GM11168 (cell line): ENCODE measurements at regions not wholly inside any gene's neighbourhood (a gene's known extent, or its start where the extent isn't known, plus 50 kb on each side); places are given as distances from the start of the nearest gene placed in this dataset.

Experiments used
- in situ Hi-C: fragments of 300-500 bp; cut with MboI; formaldehyde crosslinking; loops from one replicate; pipeline ENCODE4 v1.12.0; 2022; ENCODE audit warnings: low sequenced_read_pairs; ENCODE audit not compliant: unreplicated experiment

- in situ Hi-C loops: no loop called here
Observed at GRCh38 chr22:49575703-49576081, 252.0 kb downstream of the BRD1 start.

DNA sequence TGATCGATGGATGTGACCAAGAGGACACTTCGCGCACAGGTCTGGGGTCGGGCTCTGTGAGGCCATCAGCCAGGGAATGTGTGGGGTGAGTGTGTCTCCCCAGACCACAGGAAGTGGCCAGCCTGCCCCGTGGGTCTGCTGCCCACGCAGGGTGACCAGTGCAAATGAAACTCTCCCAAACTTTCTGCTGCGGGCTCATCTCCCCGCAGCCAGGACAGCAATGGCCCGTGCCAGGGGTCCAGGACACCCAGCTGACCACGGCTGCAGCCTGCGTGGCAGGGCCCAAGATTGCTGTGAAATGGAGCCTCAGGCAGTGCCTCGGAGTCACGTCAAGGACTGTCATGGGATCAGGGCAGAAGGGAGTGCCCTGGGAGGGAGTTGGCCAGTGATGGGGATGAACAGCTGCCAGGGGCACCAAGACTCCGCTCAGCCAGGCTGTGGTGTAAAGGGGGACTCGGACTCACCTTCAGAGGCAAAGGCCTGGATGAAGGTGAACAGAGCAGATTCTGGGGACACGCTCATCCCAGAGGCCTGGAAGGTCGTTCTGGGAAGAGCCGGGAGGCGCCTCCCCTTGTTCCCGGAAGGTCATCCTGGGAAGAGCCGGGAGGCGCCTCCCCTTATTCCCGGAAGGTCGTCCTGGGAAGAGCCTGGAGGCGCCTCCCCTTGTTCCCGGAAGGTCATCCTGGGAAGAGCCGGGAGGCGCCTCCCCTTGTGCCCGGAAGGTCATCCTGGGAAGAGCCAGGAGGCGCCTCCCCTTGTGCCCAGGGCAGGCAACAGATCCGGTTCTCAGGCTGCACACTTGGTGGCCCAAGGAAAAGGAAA lies 252.6 kb downstream of the BRD1 start:
- in situ Hi-C loops: no loop called here

DNA sequence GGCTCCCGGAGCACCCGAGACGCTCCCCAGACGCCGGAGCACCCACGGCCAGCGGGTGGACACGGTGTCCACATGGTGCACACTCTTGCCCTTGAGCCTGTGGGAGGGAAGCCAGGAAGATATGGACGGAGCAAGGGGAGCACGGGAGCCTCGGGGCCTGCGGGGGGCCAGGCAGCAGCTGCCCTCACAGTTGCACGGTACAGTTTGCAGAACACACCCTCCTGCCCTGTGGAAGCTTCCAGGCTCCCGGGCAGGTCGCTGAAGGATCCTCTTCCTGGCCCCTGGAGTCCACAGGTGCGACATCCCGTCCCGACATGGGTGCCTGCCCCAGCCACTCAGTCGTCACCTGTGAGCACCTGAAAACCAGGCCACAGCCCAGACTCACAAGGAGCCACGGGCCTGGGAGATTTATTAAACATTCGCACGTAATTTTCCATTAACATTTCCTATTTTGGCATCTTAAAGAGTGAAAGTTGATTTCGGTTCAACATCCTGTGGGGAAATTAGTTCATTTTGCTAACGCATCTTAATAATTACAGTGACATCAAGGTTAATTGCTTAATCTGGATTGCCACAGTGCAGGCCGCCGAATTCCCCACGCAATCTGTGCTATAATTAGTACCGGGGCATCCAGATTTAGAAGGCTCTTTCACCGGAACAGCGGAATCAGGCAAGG lies 253.3 kb downstream of the BRD1 start:
- in situ Hi-C loops: no loop called here

DNA sequence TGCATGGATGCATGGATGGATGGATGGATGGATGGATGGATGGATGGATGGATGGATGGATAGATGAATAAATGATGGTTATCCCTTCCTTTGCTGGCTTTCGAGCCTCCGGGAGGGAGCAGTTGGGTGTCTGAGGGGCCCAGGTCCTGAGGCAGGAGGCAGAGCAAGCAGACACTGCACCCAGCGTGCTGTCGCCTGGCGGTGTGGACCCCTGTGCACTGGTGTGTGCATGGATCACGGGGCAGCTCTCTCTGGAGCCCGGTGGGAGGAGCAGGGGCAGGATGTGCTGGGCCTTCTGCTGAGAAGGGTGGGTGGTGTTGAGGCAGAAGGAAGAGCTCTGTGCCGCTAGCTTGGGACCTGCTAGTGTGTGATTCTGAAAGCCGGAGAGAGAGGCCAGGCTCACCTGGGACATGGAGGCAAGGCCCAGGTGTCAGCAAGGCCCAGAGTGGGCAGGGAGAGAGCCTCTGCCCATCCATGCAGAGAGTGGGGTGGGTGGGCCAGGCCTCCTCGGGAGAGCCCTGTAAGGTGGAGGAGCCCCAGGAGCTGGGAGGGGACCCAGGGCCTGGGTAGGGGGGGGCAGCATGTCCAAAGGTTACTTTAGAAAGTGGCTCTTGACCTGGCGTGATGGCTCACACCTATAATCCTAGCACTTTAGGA lies 254.4 kb downstream of the BRD1 start:
- in situ Hi-C loops: no loop called here

DNA sequence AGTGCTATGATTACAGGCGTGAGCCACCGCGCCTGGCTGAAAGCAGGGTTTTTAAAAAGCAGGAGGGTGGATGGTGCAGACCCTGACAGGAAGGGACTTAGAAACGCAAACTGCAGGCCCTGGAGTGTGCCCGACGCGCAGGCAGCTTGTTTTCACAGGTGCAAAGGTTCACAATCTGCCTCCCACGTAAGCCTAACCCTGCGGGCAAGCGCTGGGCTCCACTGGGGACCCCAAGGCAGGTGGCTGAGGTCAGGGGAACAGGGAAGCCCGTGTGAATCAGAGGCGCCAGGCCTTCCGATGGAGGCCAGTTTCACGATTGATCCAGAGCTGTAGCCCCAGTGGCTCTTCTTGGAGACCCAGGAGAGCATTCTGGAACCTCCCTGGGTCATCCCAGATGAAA lies 256.3 kb downstream of the BRD1 start:
- in situ Hi-C loops: no loop called here

DNA sequence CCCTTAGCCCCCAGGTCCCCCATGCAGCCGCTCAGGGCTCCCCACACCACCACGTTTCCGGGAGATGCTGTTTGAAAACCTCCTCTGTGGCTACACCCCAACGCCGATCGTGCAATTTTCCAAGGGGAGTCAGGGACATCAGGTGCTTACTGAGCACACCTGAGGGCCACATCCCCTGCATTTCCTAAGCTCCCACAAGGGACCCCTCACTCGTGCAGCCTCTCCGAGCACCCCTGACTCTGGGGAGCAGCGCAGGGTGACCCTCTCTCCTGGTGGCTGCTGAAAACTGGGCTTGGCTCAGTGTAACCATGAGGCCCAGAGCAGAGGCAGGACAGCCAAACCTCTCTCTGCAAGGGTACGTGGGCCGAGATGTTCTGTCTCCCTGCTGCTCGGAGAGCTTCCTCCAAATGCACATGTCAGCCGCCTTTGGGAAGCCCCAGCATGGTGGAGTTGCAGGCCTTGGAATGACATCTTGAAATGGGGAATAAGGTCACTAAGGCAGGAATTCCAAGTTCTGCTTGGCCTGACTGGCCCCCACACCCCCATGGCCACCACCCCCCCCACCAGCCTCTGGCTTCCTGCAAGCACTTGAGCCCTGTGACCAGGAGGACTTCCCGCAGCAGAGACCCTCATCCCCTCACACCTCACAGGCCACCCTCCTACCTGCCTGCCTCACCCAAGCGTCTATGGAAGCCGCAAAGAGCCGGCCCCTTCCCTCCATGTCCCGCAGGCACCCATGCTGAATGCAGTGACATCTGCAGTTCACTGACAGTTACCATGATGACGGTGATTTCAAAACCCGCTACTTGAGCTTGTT lies 257.4 kb downstream of the BRD1 start:
- in situ Hi-C loops: no loop called here

- in situ Hi-C loops: no loop called here
Observed at GRCh38 chr22:49569286-49570031, 258.2 kb downstream of the BRD1 start.

GRCh38 chr22:49568751-49569285 lies 258.9 kb downstream of the BRD1 start:
- in situ Hi-C loops: no loop called here

DNA sequence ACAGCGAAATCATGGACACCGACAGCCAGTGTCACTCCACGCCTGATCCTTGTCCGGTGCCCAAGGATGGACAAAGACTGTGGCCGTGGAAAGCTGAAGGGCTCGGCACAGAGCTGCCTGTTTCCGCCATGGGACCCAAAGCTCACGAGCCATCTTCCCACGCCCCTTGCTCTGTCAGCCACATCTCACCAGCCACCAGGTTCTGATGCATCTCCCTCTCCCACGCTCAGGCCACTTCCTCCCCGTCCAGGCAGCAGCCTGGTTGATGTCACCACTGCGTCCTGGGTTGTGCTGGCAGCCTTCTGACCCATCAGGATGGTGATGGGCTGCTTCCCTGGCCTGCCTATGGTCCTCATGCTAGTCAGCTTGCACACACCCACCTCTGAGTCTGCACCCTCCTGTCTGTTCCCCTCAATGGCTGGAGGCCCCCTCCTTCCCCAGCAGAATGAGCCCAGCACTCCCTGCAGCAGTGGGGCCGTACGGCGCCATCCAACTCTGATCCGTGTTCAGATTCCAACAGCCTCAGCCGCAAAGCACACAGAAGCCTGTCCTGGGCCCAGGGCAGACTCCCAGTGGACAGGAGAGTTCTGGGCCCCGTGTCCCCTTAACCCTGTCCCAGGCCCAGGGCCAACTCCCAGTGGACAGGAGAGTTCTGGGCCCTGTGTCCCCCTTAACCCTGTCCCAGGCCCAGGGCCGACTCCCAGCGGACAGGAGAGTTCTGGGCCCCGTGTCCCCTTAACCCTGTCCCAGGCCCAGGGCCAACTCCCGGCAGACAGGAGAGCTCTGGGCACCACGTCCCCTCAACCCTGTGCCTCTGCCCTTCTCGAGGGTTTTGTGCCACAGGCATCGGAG lies 259.5 kb downstream of the BRD1 start:
- in situ Hi-C loops: no loop called here

- in situ Hi-C loops: no loop called here
Observed at GRCh38 chr22:49566693-49567092, 261.0 kb downstream of the BRD1 start.

- in situ Hi-C loops: no loop called here
Observed at GRCh38 chr22:49566141-49566541, 261.5 kb downstream of the BRD1 start.

DNA sequence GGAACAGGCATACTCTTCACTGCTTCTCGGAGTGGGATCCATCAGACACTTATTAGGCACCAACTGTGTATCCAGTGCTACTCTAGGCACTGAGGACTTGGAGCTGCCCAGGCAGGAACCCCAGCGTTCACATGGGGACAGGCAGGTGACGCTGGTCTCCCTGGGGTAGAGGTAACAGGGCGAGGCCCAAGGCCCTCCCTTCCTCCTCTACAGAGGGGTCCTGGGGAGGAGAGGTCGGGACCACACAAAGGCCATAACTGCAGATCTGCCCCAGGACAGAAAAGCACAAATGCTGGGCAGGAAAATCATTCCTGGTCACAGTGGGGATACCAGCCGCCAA lies 262.2 kb downstream of the BRD1 start:
- in situ Hi-C loops: no loop called here

DNA sequence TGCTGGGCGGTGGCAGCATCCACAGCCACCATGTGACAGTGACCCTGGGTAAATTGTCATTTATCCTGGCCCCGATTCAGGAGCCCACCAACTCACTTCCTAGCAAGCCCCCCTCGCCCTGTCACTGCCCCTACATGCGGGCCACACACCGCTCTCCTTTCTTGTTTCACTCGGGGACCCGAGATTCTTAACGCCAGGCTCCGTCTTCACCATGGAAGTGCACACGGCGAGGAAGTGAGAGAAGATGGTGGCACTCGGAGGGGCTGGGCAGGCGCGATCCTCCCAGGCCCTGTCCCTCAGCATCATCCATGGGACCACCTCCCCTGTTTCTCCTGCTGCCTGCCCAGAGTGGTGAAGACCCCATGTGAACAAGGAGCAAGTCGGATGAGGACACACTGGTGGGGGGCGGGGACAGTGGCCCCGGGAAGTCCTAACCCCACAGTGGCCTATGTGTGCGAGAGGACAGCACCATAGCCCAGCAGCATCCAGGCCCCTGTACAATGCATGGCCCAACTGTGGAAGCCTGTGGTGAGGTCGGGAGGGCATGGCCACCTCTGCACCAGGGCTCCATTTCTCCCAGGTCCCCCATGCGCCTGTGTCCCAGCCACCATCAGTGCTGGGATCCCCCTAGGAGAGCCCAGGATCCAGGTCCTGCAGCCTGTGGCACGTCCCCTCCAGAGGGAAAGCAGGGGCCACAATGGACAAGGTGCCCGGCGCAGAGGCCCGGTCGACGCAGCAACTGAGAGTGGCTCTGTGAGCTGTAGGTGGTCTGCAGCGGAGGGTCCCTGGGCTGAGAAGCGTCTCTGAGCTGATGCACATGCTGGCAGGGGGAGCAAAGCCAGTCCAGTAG lies 262.8 kb downstream of the BRD1 start:
- in situ Hi-C loops: no loop called here

DNA sequence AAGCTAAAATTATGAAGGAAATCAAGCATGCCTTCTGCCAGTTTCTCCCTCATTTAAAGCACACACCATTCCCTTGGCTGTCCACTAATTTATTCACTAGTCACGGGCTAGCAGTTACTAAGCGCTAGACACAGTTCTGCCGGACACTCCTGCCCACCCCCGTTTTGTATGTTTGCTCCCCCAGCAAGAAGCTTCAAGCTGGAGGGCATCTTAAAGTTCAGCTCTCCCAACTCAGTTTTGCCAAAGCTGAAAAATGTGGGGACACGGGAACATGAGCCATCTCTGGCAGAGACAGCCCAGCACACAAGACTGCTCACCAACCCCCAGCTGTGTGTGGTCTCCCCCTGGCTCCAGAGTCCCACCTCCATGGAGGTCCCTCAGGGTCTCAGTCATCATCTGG lies 263.6 kb downstream of the BRD1 start:
- in situ Hi-C loops: no loop called here

GRCh38 chr22:49562685-49563249 lies 264.9 kb downstream of the BRD1 start:
- in situ Hi-C loops: no loop called here

DNA sequence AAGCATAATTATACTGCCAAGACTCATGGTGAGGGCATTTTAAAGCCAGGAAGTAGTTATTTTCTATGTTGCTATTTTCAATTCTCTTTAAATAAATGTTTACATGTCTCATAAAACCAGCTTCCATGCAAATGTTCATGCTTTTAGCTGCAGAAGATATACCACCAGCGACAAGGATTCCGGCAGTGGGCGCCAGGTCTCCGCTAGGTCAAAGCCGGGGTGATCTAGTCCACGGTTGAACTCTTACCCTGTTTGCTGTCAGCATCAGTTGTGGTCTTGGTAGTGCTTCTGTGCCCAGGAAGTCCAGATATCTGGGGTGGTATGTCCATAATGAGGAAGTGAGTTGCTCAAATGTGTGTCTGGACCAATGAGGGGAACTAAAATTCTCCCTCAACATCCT lies 265.7 kb downstream of the BRD1 start:
- in situ Hi-C loops: no loop called here

GRCh38 chr22:49561338-49561737 lies 266.3 kb downstream of the BRD1 start:
- in situ Hi-C loops: no loop called here

DNA sequence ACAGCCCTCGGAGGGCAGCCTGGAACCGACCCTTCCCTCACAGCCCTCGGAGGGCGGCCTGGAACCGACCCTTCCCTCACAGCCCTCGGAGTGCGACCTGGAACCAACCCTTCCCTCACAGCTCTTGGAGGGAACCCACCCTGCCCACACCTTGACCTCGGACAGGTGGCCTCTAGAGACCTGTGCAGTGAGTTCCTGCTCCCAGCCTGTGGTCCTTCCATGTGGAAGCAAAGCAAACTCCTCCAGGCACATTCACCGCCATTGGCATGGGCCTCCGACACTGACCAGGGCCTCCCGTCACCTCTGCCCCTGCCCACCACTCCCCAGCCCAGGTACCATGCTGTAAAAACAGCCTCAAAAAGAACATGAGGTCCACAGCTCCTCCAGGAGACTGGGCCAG lies 272.1 kb downstream of the BRD1 start:
- in situ Hi-C loops: no loop called here
